ENCODE measurements at regions not wholly inside any gene's neighbourhood (a gene's known extent, or its start where the extent isn't known, plus 50 kb on each side); places are given as distances from the start of the nearest gene placed in this dataset.

DNA sequence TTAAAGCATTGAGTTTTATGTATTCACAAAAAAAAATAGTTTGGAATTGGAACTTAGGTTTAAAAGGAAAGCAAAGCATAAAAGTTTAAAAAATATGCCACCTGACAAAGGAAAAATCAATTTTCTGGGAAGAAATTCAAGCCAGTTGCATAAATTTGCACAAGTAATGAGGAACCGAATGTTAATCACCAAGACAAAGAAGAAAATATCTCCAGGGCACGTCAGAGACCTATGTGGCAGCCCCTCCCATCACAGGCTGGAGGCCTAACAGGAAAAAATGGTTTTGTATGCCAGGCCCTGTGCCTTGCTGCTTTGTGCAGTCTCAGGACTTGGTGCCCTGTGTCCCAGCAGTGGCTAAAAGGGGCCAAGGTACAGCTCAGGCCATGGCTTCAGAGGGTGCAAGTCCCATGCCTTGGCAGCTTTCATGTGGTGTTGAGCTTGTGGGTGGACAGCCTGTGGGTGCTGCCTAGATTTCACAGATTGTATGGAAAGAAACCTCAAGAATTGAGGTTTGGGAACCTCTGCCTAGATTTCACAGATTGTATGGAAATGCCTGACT is 767.2 kb upstream of the SLC10A2 start:
- DNase-seq (ENCODE audit: low spot score) = no peak
- Histone ChIP-seq H3K4me1 (ENCODE audit: insufficient read depth, poor library complexity, severe bottlenecking) (no peaks in the 10 kb centered on the region), H3K9me3 (ENCODE audit: severe bottlenecking) (no peaks in the 10 kb centered on the region), H3K27ac (ENCODE audit: poor library complexity, severe bottlenecking) (no peak overlapping the region), H3K36me3 (ENCODE audit: low read depth) (no peaks in the 10 kb centered on the region), H3K27me3 (ENCODE audit: insufficient read depth, poor library complexity, severe bottlenecking) (no peaks in the 10 kb centered on the region), H3K4me3 (ENCODE audit: severe bottlenecking) (no peak overlapping the region)
- ATAC-seq (ENCODE audit: low read depth) = no peak
- TF ChIP-seq, protein P1, sequence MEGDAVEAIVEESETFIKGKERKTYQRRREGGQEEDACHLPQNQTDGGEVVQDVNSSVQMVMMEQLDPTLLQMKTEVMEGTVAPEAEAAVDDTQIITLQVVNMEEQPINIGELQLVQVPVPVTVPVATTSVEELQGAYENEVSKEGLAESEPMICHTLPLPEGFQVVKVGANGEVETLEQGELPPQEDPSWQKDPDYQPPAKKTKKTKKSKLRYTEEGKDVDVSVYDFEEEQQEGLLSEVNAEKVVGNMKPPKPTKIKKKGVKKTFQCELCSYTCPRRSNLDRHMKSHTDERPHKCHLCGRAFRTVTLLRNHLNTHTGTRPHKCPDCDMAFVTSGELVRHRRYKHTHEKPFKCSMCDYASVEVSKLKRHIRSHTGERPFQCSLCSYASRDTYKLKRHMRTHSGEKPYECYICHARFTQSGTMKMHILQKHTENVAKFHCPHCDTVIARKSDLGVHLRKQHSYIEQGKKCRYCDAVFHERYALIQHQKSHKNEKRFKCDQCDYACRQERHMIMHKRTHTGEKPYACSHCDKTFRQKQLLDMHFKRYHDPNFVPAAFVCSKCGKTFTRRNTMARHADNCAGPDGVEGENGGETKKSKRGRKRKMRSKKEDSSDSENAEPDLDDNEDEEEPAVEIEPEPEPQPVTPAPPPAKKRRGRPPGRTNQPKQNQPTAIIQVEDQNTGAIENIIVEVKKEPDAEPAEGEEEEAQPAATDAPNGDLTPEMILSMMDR (IDR thresholded peaks at IDR 0.05; ENCODE audit: poor library complexity, severe bottlenecking) = no peak

DNA sequence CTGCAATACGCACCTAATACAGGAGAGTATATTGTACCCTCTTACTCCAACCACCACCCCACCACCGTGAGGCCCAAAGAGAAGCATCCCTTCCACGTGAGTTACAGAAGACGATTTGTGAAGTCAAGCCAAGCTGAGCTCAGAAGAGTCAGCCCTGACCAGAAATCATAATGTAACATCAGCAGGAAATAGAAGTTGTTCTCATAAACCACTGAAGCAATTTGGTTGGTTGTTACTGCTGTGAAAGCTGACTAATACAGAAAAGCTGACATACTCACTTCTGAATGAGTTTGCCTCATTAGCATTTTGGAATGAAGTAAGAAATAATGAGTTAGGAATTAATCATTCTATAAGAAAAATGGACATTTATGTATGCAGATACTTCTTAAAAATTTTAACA is 749.4 kb upstream of the SLC10A2 start:
- Histone ChIP-seq H3K4me3 (ENCODE audit: severe bottlenecking) (no peak overlapping the region), H3K36me3 (ENCODE audit: low read depth) (no peaks in the 10 kb centered on the region), H3K27ac (ENCODE audit: poor library complexity, severe bottlenecking) (no peak overlapping the region), H3K27me3 (ENCODE audit: insufficient read depth, poor library complexity, severe bottlenecking) (no peaks in the 10 kb centered on the region), H3K4me1 (ENCODE audit: insufficient read depth, poor library complexity, severe bottlenecking) (no peaks in the 10 kb centered on the region), H3K9me3 (ENCODE audit: severe bottlenecking) (no peaks in the 10 kb centered on the region)
- DNase-seq (ENCODE audit: low spot score) (no peak), ATAC-seq (ENCODE audit: low read depth) (no peak)
- TF ChIP-seq, protein P1 (IDR thresholded peaks at IDR 0.05; ENCODE audit: poor library complexity, severe bottlenecking) = no peak

DNA sequence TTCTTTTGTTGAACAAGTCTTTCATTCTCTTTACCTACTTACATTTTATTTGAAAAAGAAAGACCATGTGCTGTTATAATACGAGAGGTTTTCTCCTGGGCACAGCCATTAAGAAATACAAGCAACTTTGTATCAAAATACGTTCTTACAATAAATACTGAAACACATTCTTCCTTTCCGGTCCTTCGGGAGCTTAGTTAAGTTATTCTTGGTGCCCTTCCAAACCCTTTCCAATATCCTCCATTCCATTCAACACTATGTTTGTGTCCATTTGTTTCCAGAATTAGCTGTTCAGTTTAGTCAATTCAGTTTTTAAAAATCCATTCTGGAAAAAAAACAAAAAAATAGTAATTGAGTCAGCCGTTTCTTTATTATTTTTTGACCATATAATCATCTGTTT is 746.8 kb upstream of the SLC10A2 start:
- Histone ChIP-seq H3K4me3 (ENCODE audit: severe bottlenecking) (no peak overlapping the region), H3K27ac (ENCODE audit: poor library complexity, severe bottlenecking) (no peak overlapping the region), H3K36me3 (ENCODE audit: low read depth) (no peaks in the 10 kb centered on the region), H3K4me1 (ENCODE audit: insufficient read depth, poor library complexity, severe bottlenecking) (no peaks in the 10 kb centered on the region), H3K9me3 (ENCODE audit: severe bottlenecking) (no peaks in the 10 kb centered on the region), H3K27me3 (ENCODE audit: insufficient read depth, poor library complexity, severe bottlenecking) (no peaks in the 10 kb centered on the region)
- TF ChIP-seq, protein P1 (IDR thresholded peaks at IDR 0.05; ENCODE audit: poor library complexity, severe bottlenecking) = no peak
- ATAC-seq (ENCODE audit: low read depth) (no peak), DNase-seq (ENCODE audit: low spot score) (no peak)

DNA sequence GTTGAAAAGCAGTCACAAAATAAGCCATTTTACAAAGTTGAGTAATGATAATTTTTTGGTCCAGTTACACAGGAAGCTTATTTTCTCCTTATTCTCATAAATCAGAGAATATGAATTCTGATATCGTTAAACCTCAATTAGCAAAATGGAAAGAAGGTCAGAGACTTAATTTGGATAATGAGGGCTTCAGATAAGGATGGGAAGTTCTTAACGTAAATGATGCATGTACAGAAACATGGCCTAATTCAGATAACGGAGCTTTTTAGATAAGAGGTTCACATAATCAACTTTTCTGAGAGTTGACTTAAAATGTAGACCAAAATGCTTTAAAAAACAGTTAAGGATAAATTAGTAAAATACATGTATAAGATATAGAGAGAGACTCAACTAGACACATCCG is 746.3 kb upstream of the SLC10A2 start:
- TF ChIP-seq, protein P1 (IDR thresholded peaks at IDR 0.05; ENCODE audit: poor library complexity, severe bottlenecking) = no peak
- H3K4me3 ChIP-seq (ENCODE audit: severe bottlenecking) = no peak overlapping the region
- no peak overlapping the region for H3K27ac ChIP-seq (ENCODE audit: poor library complexity, severe bottlenecking)
- H3K36me3 ChIP-seq (ENCODE audit: low read depth) = no peaks in the 10 kb centered on the region
- H3K4me1 ChIP-seq (ENCODE audit: insufficient read depth, poor library complexity, severe bottlenecking) = no peaks in the 10 kb centered on the region
- DNase-seq (ENCODE audit: low spot score) (no peak), ATAC-seq (ENCODE audit: low read depth) (no peak)
- no peaks in the 10 kb centered on the region for H3K27me3 ChIP-seq (ENCODE audit: insufficient read depth, poor library complexity, severe bottlenecking)
- H3K9me3 ChIP-seq (ENCODE audit: severe bottlenecking) = no peaks in the 10 kb centered on the region

DNA sequence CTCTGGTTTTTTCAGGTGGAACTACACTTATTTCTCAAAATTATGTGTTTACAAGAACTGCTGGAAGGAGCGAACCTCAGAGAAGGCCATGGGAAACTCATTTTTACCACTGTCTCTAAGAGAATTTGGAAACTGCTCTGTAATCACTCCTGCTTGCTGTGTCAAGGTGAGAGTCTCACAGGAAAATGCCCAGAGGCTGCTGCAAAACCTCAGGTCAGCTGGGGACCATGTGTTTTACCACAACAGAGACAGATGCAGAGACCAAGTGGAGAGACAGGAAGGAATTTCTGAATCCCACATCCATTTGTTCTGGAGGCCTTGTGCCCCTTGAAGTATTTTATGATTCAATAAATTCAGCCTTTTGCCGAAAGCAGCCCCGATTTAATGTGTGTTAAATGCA is 743.8 kb upstream of the SLC10A2 start:
- no peak for DNase-seq (ENCODE audit: low spot score)
- Histone ChIP-seq H3K27ac (ENCODE audit: poor library complexity, severe bottlenecking) (no peak overlapping the region), H3K4me1 (ENCODE audit: insufficient read depth, poor library complexity, severe bottlenecking) (no peaks in the 10 kb centered on the region), H3K27me3 (ENCODE audit: insufficient read depth, poor library complexity, severe bottlenecking) (no peaks in the 10 kb centered on the region), H3K9me3 (ENCODE audit: severe bottlenecking) (no peaks in the 10 kb centered on the region), H3K36me3 (ENCODE audit: low read depth) (no peaks in the 10 kb centered on the region), H3K4me3 (ENCODE audit: severe bottlenecking) (no peak overlapping the region)
- TF ChIP-seq, protein P1 (IDR thresholded peaks at IDR 0.05; ENCODE audit: poor library complexity, severe bottlenecking) = no peak
- no peak for ATAC-seq (ENCODE audit: low read depth)

Measured in RWPE2 (cell line).